ENCODE measurements at regions not wholly inside any gene's neighbourhood (a gene's known extent, or its start where the extent isn't known, plus 50 kb on each side); places are given as distances from the start of the nearest gene placed in this dataset.

DNA sequence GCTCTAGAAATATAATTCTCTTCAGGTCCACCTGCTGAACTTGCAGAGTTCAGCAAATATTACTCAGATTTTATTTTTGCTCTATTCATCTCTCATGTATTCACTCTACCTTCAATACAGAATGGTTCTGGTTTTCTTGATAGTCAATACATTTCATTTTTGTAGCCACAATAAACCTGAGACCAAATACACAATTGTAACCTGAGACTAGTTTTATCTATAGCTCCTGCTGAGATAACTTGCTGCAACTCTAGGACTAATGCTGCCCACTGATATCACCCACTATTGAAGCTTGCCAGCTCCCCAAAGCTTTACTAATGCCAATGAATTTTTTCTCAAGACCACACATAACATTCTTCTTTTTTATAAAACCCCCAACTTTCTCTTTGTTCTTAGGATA is 229.3 kb downstream of the NSUN3 start:
- Histone ChIP-seq H3K4me2 (no peak overlapping the region), H3K4me3 (no peak overlapping the region), H3K27ac (ENCODE audit: low read depth) (no peak overlapping the region), H3F3A (replicated peaks; ENCODE audit: low read depth) (no peaks in the 10 kb centered on the region), H3K9me2 (ENCODE audit: insufficient read depth) (peaks cover under 1% of the 10 kb centered on the region; the same call in 1 of the 2 replicates), H4K20me1 (replicated peaks; ENCODE audit: insufficient read depth) (no peaks in the 10 kb centered on the region), H2AFZ (no peak overlapping the region), H3K36me3 (ENCODE audit: insufficient read depth) (no peaks in the 10 kb centered on the region), H3K27me3 (ENCODE audit: insufficient read depth) (peaks cover 15% of the 10 kb centered on the region; the same call in 1 of the 2 replicates), H3K79me2 (replicated peaks; ENCODE audit: insufficient read depth) (no peaks in the 10 kb centered on the region), H3K4me1 (ENCODE audit: insufficient read depth) (no peaks in the 10 kb centered on the region)
- Mint-ChIP-seq H3K27ac (no peak overlapping the region), H3K4me1 (no peaks in the 10 kb centered on the region; the same call in 1 of the 3 replicates), H3K36me3 (ENCODE audit: low read depth) (0 out of 3 replicates have a peak, but pooled peaks cover 5% of the 10 kb centered on the region), H3K4me3 (no peak overlapping the region), H3K27me3 (ENCODE audit: insufficient read depth, low read depth, poor library complexity) (no peaks in the 10 kb centered on the region), H3K9me3 (peaks cover 5% of the 10 kb centered on the region; the same call in 1 of the 3 replicates)
- ATAC-seq: no peak
- DNase-seq (ENCODE audit: low spot score): no peak
- TF ChIP-seq, protein P1, sequence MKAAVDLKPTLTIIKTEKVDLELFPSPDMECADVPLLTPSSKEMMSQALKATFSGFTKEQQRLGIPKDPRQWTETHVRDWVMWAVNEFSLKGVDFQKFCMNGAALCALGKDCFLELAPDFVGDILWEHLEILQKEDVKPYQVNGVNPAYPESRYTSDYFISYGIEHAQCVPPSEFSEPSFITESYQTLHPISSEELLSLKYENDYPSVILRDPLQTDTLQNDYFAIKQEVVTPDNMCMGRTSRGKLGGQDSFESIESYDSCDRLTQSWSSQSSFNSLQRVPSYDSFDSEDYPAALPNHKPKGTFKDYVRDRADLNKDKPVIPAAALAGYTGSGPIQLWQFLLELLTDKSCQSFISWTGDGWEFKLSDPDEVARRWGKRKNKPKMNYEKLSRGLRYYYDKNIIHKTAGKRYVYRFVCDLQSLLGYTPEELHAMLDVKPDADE (IDR thresholded peaks at IDR 0.05): no peak
- TF ChIP-seq ZNF114 (CRISPR knock-in tag; IDR thresholded peaks at IDR 0.05) (no peak), CREB1 (CRISPR knock-in tag; IDR thresholded peaks at IDR 0.05; ENCODE audit: low read depth) (no peak), POLR2AphosphoS5 (IDR thresholded peaks at IDR 0.05; ENCODE audit: low read depth) (no peak), JUNB (IDR thresholded peaks at IDR 0.05; ENCODE audit: unreplicated experiment) (no peak), EZH2phosphoT487 (IDR thresholded peaks at IDR 0.05; ENCODE audit: unreplicated experiment) (no peak), STAT1 (IDR thresholded peaks at IDR 0.05; ENCODE audit: unreplicated experiment) (no peak), ZNF331 (CRISPR knock-in tag; IDR thresholded peaks at IDR 0.05; ENCODE audit: low read depth) (no peak), EZH2 (IDR thresholded peaks at IDR 0.05; ENCODE audit: low read depth, unreplicated experiment) (no peak), NANOG (IDR thresholded peaks at IDR 0.05; ENCODE audit: borderline replicate concordance) (no peak)
- TF ChIP-seq, protein P2, sequence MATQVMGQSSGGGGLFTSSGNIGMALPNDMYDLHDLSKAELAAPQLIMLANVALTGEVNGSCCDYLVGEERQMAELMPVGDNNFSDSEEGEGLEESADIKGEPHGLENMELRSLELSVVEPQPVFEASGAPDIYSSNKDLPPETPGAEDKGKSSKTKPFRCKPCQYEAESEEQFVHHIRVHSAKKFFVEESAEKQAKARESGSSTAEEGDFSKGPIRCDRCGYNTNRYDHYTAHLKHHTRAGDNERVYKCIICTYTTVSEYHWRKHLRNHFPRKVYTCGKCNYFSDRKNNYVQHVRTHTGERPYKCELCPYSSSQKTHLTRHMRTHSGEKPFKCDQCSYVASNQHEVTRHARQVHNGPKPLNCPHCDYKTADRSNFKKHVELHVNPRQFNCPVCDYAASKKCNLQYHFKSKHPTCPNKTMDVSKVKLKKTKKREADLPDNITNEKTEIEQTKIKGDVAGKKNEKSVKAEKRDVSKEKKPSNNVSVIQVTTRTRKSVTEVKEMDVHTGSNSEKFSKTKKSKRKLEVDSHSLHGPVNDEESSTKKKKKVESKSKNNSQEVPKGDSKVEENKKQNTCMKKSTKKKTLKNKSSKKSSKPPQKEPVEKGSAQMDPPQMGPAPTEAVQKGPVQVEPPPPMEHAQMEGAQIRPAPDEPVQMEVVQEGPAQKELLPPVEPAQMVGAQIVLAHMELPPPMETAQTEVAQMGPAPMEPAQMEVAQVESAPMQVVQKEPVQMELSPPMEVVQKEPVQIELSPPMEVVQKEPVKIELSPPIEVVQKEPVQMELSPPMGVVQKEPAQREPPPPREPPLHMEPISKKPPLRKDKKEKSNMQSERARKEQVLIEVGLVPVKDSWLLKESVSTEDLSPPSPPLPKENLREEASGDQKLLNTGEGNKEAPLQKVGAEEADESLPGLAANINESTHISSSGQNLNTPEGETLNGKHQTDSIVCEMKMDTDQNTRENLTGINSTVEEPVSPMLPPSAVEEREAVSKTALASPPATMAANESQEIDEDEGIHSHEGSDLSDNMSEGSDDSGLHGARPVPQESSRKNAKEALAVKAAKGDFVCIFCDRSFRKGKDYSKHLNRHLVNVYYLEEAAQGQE (IDR thresholded peaks at IDR 0.05; ENCODE audit: unreplicated experiment): no peak
- TF ChIP-seq, protein P3, sequence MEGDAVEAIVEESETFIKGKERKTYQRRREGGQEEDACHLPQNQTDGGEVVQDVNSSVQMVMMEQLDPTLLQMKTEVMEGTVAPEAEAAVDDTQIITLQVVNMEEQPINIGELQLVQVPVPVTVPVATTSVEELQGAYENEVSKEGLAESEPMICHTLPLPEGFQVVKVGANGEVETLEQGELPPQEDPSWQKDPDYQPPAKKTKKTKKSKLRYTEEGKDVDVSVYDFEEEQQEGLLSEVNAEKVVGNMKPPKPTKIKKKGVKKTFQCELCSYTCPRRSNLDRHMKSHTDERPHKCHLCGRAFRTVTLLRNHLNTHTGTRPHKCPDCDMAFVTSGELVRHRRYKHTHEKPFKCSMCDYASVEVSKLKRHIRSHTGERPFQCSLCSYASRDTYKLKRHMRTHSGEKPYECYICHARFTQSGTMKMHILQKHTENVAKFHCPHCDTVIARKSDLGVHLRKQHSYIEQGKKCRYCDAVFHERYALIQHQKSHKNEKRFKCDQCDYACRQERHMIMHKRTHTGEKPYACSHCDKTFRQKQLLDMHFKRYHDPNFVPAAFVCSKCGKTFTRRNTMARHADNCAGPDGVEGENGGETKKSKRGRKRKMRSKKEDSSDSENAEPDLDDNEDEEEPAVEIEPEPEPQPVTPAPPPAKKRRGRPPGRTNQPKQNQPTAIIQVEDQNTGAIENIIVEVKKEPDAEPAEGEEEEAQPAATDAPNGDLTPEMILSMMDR (conservative IDR thresholded peaks at IDR 0.05; ENCODE audit: low read depth in 2 of 2): no peak
- TF ChIP-seq, protein P4, sequence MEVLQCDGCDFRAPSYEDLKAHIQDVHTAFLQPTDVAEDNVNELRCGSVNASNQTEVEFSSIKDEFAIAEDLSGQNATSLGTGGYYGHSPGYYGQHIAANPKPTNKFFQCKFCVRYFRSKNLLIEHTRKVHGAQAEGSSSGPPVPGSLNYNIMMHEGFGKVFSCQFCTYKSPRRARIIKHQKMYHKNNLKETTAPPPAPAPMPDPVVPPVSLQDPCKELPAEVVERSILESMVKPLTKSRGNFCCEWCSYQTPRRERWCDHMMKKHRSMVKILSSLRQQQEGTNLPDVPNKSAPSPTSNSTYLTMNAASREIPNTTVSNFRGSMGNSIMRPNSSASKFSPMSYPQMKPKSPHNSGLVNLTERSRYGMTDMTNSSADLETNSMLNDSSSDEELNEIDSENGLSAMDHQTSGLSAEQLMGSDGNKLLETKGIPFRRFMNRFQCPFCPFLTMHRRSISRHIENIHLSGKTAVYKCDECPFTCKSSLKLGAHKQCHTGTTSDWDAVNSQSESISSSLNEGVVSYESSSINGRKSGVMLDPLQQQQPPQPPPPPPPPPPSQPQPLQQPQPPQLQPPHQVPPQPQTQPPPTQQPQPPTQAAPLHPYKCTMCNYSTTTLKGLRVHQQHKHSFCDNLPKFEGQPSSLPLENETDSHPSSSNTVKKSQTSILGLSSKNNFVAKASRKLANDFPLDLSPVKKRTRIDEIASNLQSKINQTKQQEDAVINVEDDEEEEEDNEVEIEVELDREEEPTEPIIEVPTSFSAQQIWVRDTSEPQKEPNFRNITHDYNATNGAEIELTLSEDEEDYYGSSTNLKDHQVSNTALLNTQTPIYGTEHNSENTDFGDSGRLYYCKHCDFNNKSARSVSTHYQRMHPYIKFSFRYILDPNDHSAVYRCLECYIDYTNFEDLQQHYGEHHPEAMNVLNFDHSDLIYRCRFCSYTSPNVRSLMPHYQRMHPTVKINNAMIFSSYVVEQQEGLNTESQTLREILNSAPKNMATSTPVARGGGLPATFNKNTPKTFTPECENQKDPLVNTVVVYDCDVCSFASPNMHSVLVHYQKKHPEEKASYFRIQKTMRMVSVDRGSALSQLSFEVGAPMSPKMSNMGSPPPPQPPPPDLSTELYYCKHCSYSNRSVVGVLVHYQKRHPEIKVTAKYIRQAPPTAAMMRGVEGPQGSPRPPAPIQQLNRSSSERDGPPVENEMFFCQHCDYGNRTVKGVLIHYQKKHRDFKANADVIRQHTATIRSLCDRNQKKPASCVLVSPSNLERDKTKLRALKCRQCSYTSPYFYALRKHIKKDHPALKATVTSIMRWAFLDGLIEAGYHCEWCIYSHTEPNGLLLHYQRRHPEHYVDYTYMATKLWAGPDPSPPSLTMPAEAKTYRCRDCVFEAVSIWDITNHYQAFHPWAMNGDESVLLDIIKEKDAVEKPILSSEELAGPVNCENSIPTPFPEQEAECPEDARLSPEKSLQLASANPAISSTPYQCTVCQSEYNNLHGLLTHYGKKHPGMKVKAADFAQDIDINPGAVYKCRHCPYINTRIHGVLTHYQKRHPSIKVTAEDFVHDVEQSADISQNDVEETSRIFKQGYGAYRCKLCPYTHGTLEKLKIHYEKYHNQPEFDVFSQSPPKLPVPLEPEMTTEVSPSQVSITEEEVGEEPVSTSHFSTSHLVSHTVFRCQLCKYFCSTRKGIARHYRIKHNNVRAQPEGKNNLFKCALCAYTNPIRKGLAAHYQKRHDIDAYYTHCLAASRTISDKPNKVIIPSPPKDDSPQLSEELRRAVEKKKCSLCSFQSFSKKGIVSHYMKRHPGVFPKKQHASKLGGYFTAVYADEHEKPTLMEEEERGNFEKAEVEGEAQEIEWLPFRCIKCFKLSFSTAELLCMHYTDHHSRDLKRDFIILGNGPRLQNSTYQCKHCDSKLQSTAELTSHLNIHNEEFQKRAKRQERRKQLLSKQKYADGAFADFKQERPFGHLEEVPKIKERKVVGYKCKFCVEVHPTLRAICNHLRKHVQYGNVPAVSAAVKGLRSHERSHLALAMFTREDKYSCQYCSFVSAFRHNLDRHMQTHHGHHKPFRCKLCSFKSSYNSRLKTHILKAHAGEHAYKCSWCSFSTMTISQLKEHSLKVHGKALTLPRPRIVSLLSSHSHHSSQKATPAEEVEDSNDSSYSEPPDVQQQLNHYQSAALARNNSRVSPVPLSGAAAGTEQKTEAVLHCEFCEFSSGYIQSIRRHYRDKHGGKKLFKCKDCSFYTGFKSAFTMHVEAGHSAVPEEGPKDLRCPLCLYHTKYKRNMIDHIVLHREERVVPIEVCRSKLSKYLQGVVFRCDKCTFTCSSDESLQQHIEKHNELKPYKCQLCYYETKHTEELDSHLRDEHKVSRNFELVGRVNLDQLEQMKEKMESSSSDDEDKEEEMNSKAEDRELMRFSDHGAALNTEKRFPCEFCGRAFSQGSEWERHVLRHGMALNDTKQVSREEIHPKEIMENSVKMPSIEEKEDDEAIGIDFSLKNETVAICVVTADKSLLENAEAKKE (CRISPR knock-in tag; IDR thresholded peaks at IDR 0.05): no peak

All from GM23338 (cell line).